Psoas muscle (tissue), 7 donors: ENCODE measurements at regions not wholly inside any gene's neighbourhood (a gene's known extent, or its start where the extent isn't known, plus 50 kb on each side); places are given as distances from the start of the nearest gene placed in this dataset.

Experiments used
- ATAC-seq, 4 donors: fragments of 200-7000 bp; cut with Tn5 transposase; one replicate each; pipeline ENCODE4 v1.9.1; 2020; ENCODE audit warnings: moderate library complexity in 3 of 4, mild to moderate bottlenecking in 2 of 4
- DNase-seq, 2 donors: peaks; one replicate each; pipeline ENCODE4 v3.0.0-alpha.2; 2020
- H3K27ac ChIP-seq: fragments of 200-600 bp; one replicate; pipeline ENCODE4 v1.8.0; 2022
- H3K27me3 ChIP-seq, 3 donors: fragments of 200-600 bp in 1 of 3; one replicate each; pipeline versions ENCODE4 v1.6.1 to v1.8.0; 2013 to 2022; ENCODE audit warnings: low read length in 2 of 3, mild to moderate bottlenecking in 2 of 3, moderate library complexity in 1 of 3; ENCODE audit not compliant: insufficient read depth in 3 of 3
- H3K36me3 ChIP-seq, 2 donors: fragments of 200-600 bp in 1 of 2; one replicate each; pipeline versions ENCODE4 v1.6.1 to v1.8.0; 2013 to 2022; ENCODE audit warnings: low read depth in 1 of 2, mild to moderate bottlenecking in 1 of 2, moderate library complexity in 1 of 2; ENCODE audit not compliant: insufficient read depth in 1 of 2
- H3K4me1 ChIP-seq: fragments of 200-600 bp; one replicate; pipeline ENCODE4 v1.8.0; 2022
- H3K4me3 ChIP-seq: fragments of 200-600 bp; one replicate; pipeline ENCODE4 v1.8.0; 2022; ENCODE audit warnings: mild to moderate bottlenecking
- H3K9me3 ChIP-seq: fragments of 200-600 bp; one replicate; pipeline ENCODE4 v1.8.0; 2022
- CTCF ChIP-seq: fragments of 200-600 bp; IDR thresholded peaks from one replicate; pipeline ENCODE4 v1.8.0; 2022; ENCODE audit warnings: antibody characterized with exemption
- WGBS, 3 donors: extraction: QIAGEN DNeasy Blood & Tissue Kit; methylation state at CpG; one replicate each; pipeline versions ENCODE4 v1.1.6 to v1.1.7; 2013; 5-methylcytosine and 5-hydroxymethylcytosine counted together
- intact Hi-C, 2 donors: fragments of 100-400 bp; cut with DNase I; formaldehyde crosslinking; loops; one replicate each; pipeline versions ENCODE4 v1.11.0 to v1.14.2; 2022
- donor health status: healthy with polysubstance abuse.
- donor health status: DM: no; HTN: no; CAD: no; lungs with moderate emphysema.
- donor health status: Bipolar disorder and iron deficiency.
- donor health status: healthy.
- donor health status: DM: yes; HTN: yes; CAD: no.
- donor health status: DM: no; HTN: no; CAD: no.
- donor health status: DM: yes; HTN: yes; CAD: no.

GRCh38 chr6:88276331-88276730, 110.2 kb upstream of the CNR1 start:
- Histone ChIP-seq H3K4me3 (no peak overlapping the region), H3K9me3 (no peaks in the 10 kb centered on the region), H3K27me3 (no peaks in the 10 kb centered on the region), H3K4me1 (no peaks in the 10 kb centered on the region), H3K36me3 (no peaks in the 10 kb centered on the region), H3K27ac (no peak overlapping the region)
- intact Hi-C loops = no loop called here
- ATAC-seq (no peak), DNase-seq (no peak)
- no peak for TF ChIP-seq CTCF
- WGBS, 3 donors = 90 to 93% (median 92%) methylated on average over 14 of the region's 14 CpGs

- no peak overlapping the region for H3K27ac ChIP-seq
Measured at GRCh38 chr6:88268508-88268907, 102.4 kb upstream of the CNR1 start.

GRCh38 chr6:88266126-88266525, 100.0 kb upstream of the CNR1 start:
- H3K4me3 ChIP-seq = no peak overlapping the region
- ATAC-seq (no peak), DNase-seq (no peak)
- intact Hi-C loops = no loop called here
- H3K27me3 ChIP-seq = no peaks in the 10 kb centered on the region
- no peaks in the 10 kb centered on the region for H3K4me1 ChIP-seq
- H3K27ac ChIP-seq = no peak overlapping the region
- H3K36me3 ChIP-seq = no peaks in the 10 kb centered on the region
- TF ChIP-seq CTCF = no peak
- no peaks in the 10 kb centered on the region for H3K9me3 ChIP-seq

More at GRCh38 chr6:88268508-88268907, 102.4 kb upstream of the CNR1 start:
- 10 to 15% (median 14%) methylated on average over 7 of the region's 7 CpGs for WGBS, 3 donors
- DNase-seq (no peak), ATAC-seq (no peak)
- Histone ChIP-seq H3K36me3 (no peaks in the 10 kb centered on the region), H3K4me3 (no peak overlapping the region), H3K9me3 (no peaks in the 10 kb centered on the region), H3K4me1 (no peaks in the 10 kb centered on the region), H3K27me3 (no peaks in the 10 kb centered on the region)
- intact Hi-C loops = no loop called here
- no peak for TF ChIP-seq CTCF

- ATAC-seq (no peak), DNase-seq (no peak)
- no peaks in the 10 kb centered on the region for H3K4me1 ChIP-seq
- WGBS, 3 donors = 62 to 66% (median 64%) methylated on average over 3 of the region's 3 CpGs
- no peak overlapping the region for H3K27ac ChIP-seq
- H3K27me3 ChIP-seq = no peaks in the 10 kb centered on the region
- no peak overlapping the region for H3K4me3 ChIP-seq
- no peak for TF ChIP-seq CTCF
- no peaks in the 10 kb centered on the region for H3K36me3 ChIP-seq
- intact Hi-C loops = no loop called here
- H3K9me3 ChIP-seq = no peaks in the 10 kb centered on the region
Measured at GRCh38 chr6:88263591-88263990, 97.4 kb upstream of the CNR1 start.

GRCh38 chr6:88262332-88262731, 96.2 kb upstream of the CNR1 start:
- intact Hi-C loops = no loop called here
- DNase-seq = no peak
- no peak for ATAC-seq

More at GRCh38 chr6:88262332-88262731, 96.2 kb upstream of the CNR1 start:
- no peaks in the 10 kb centered on the region for H3K27me3 ChIP-seq
- TF ChIP-seq CTCF = no peak
- no peak overlapping the region for H3K4me3 ChIP-seq
- no peaks in the 10 kb centered on the region for H3K4me1 ChIP-seq
- H3K36me3 ChIP-seq = no peaks in the 10 kb centered on the region
- H3K9me3 ChIP-seq = no peaks in the 10 kb centered on the region
- no peak overlapping the region for H3K27ac ChIP-seq
- WGBS, 3 donors = 70 to 81% (median 74%) methylated on average over 6 of the region's 6 CpGs
